DOHH2 (cell line): ENCODE measurements at regions not wholly inside any gene's neighbourhood (a gene's known extent, or its start where the extent isn't known, plus 50 kb on each side); places are given as distances from the start of the nearest gene placed in this dataset.

ENCODE experiments used
- EZH2phosphoT487 ChIP-seq: fragments of 200-600 bp; sonication (generic); IDR thresholded peaks from 2 replicates; pipeline ENCODE4 v1.6.1; 2017; ENCODE audit warnings: borderline replicate concordance, mild to moderate bottlenecking, antibody characterized with exemption, low read length, moderate library complexity, mixed read lengths
- TF ChIP-seq, protein P1 (sequence below): fragments of 200-600 bp; sonication (generic); IDR thresholded peaks from one replicate; pipeline ENCODE4 v1.5.1; 2014; ENCODE audit warnings: antibody characterized with exemption, mild to moderate bottlenecking, low read depth, low read length; ENCODE audit not compliant: poor library complexity, severe bottlenecking

GRCh38 chr7:25696571-25696970 lies 455.4 kb upstream of the NFE2L3 start:
- TF ChIP-seq, protein P1, sequence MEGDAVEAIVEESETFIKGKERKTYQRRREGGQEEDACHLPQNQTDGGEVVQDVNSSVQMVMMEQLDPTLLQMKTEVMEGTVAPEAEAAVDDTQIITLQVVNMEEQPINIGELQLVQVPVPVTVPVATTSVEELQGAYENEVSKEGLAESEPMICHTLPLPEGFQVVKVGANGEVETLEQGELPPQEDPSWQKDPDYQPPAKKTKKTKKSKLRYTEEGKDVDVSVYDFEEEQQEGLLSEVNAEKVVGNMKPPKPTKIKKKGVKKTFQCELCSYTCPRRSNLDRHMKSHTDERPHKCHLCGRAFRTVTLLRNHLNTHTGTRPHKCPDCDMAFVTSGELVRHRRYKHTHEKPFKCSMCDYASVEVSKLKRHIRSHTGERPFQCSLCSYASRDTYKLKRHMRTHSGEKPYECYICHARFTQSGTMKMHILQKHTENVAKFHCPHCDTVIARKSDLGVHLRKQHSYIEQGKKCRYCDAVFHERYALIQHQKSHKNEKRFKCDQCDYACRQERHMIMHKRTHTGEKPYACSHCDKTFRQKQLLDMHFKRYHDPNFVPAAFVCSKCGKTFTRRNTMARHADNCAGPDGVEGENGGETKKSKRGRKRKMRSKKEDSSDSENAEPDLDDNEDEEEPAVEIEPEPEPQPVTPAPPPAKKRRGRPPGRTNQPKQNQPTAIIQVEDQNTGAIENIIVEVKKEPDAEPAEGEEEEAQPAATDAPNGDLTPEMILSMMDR = no peak
- TF ChIP-seq EZH2phosphoT487 = no peak
